ENCODE measurements at regions not wholly inside any gene's neighbourhood (a gene's known extent, or its start where the extent isn't known, plus 50 kb on each side); places are given as distances from the start of the nearest gene placed in this dataset.

GRCh38 chr2:129059476-129059875 lies 740.8 kb upstream of the HS6ST1 start:
- no peaks in the 10 kb centered on the region for H3K4me1 ChIP-seq (ENCODE audit: insufficient read depth)
- 70 to 76% (median 72%) methylated on average over 7 of the region's 7 CpGs for WGBS, 3 donors
- DNase-seq, result no peak
- H3K4me3 ChIP-seq, result no peak overlapping the region
- no peak overlapping the region for H3K27ac ChIP-seq
- no peak for TF ChIP-seq EP300 (IDR thresholded peaks at IDR 0.05)
- no peak for TF ChIP-seq CTCF (IDR thresholded peaks at IDR 0.05)
- no peak for TF ChIP-seq POLR2A (IDR thresholded peaks at IDR 0.05)
- intact Hi-C loops (cut with DNase I), result no loop called here
- no peaks in the 10 kb centered on the region for H3K27me3 ChIP-seq
- H3K9me3 ChIP-seq, result no peaks in the 10 kb centered on the region
- H3K36me3 ChIP-seq, result no peaks in the 10 kb centered on the region

- intact Hi-C loops (cut with DNase I), result no loop called here
- H3K9me3 ChIP-seq, result no peaks in the 10 kb centered on the region
- TF ChIP-seq CTCF (IDR thresholded peaks at IDR 0.05) (no peak), POLR2A (IDR thresholded peaks at IDR 0.05) (no peak), EP300 (IDR thresholded peaks at IDR 0.05) (no peak)
- 53 to 60% (median 54%) methylated on average over 5 of the region's 5 CpGs for WGBS, 3 donors
- no peaks in the 10 kb centered on the region for H3K27me3 ChIP-seq
- no peak overlapping the region for H3K4me3 ChIP-seq
- H3K4me1 ChIP-seq (ENCODE audit: insufficient read depth), result no peaks in the 10 kb centered on the region
- DNase-seq, result no peak
- no peaks in the 10 kb centered on the region for H3K36me3 ChIP-seq
- H3K27ac ChIP-seq, result no peak overlapping the region
These were observed 742.6 kb upstream of the HS6ST1 start for GRCh38 chr2:129061069-129061768.

GRCh38 chr2:129061769-129062121 lies 743.1 kb upstream of the HS6ST1 start:
- Histone ChIP-seq H3K36me3 (no peaks in the 10 kb centered on the region), H3K27ac (no peak overlapping the region), H3K27me3 (no peaks in the 10 kb centered on the region), H3K4me3 (no peak overlapping the region), H3K4me1 (ENCODE audit: insufficient read depth) (no peaks in the 10 kb centered on the region), H3K9me3 (no peaks in the 10 kb centered on the region)
- DNase-seq, result no peak
- intact Hi-C loops (cut with DNase I), result no loop called here
- 60 to 96% (median 92%) methylated on average over 1 of the region's 1 CpG for WGBS, 3 donors
- TF ChIP-seq POLR2A (IDR thresholded peaks at IDR 0.05) (no peak), CTCF (IDR thresholded peaks at IDR 0.05) (no peak), EP300 (IDR thresholded peaks at IDR 0.05) (no peak)

GRCh38 chr2:129062146-129062912 lies 743.7 kb upstream of the HS6ST1 start:
- no peak for DNase-seq
- WGBS, 3 donors, result 89 to 94% (median 92%) methylated on average over 9 of the region's 9 CpGs
- H3K4me1 ChIP-seq (ENCODE audit: insufficient read depth), result no peaks in the 10 kb centered on the region
- H3K27me3 ChIP-seq, result no peaks in the 10 kb centered on the region
- H3K36me3 ChIP-seq, result no peaks in the 10 kb centered on the region
- no peak overlapping the region for H3K4me3 ChIP-seq
- TF ChIP-seq POLR2A (IDR thresholded peaks at IDR 0.05) (no peak), EP300 (IDR thresholded peaks at IDR 0.05) (no peak), CTCF (IDR thresholded peaks at IDR 0.05) (no peak)
- no peak overlapping the region for H3K27ac ChIP-seq
- H3K9me3 ChIP-seq, result no peaks in the 10 kb centered on the region
- intact Hi-C loops (cut with DNase I), result no loop called here

Measured in ovary (tissue), 7 donors.